ENCODE measurements at regions not wholly inside any gene's neighbourhood (a gene's known extent, or its start where the extent isn't known, plus 50 kb on each side); places are given as distances from the start of the nearest gene placed in this dataset.

DNA sequence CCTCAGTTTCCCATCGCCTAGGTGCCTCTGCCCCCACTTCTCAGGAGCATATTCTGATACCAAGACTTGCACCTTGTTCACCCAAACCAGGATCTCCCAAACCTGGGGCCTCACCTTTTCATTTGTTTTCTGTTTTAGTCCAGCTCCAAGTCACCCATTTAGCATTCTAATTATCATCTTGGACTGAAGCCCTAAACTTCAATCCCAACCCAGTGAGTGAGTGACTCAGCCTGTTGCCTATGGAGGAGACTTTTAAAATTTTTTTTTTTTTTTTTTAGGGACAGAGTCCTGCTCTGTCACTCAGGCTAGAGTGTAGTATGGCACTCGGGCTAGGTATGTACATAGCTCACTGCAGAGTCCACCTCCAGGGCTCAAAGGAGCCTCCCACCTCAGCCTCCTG is 378.9 kb upstream of the AUTS2 start:
- TF ChIP-seq, protein P1, sequence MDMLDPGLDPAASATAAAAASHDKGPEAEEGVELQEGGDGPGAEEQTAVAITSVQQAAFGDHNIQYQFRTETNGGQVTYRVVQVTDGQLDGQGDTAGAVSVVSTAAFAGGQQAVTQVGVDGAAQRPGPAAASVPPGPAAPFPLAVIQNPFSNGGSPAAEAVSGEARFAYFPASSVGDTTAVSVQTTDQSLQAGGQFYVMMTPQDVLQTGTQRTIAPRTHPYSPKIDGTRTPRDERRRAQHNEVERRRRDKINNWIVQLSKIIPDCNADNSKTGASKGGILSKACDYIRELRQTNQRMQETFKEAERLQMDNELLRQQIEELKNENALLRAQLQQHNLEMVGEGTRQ (IDR thresholded peaks at IDR 0.05; ENCODE audit: low read length) = no peak
- TF ChIP-seq POLR2A (IDR thresholded peaks at IDR 0.05; ENCODE audit: control extremely low read depth in 1 of 2, low read depth in 2 of 2, low read length in 2 of 2) (no peak), GABPA (IDR thresholded peaks at IDR 0.05; ENCODE audit: borderline replicate concordance, insufficient read depth, low read length) (no peak), SP1 (IDR thresholded peaks at IDR 0.05; ENCODE audit: low read depth, low read length) (no peak), CHD1 (IDR thresholded peaks at IDR 0.05; ENCODE audit: low read depth, low read length) (no peak), KDM1A (IDR thresholded peaks at IDR 0.05; ENCODE audit: borderline replicate concordance, low read length) (no peak), ZNF274 (IDR thresholded peaks at IDR 0.05; ENCODE audit: borderline replicate concordance, extremely low read depth, low read length) (no peak), BRCA1 (IDR thresholded peaks at IDR 0.05; ENCODE audit: low read depth, low read length) (no peak), POLR2AphosphoS5 (IDR thresholded peaks at IDR 0.05; ENCODE audit: low read depth, low read length) (no peak), CEBPB (IDR thresholded peaks at IDR 0.05; ENCODE audit: low read depth, low read length) (no peak)
- TF ChIP-seq, protein P2, sequence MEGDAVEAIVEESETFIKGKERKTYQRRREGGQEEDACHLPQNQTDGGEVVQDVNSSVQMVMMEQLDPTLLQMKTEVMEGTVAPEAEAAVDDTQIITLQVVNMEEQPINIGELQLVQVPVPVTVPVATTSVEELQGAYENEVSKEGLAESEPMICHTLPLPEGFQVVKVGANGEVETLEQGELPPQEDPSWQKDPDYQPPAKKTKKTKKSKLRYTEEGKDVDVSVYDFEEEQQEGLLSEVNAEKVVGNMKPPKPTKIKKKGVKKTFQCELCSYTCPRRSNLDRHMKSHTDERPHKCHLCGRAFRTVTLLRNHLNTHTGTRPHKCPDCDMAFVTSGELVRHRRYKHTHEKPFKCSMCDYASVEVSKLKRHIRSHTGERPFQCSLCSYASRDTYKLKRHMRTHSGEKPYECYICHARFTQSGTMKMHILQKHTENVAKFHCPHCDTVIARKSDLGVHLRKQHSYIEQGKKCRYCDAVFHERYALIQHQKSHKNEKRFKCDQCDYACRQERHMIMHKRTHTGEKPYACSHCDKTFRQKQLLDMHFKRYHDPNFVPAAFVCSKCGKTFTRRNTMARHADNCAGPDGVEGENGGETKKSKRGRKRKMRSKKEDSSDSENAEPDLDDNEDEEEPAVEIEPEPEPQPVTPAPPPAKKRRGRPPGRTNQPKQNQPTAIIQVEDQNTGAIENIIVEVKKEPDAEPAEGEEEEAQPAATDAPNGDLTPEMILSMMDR (IDR thresholded peaks at IDR 0.05; ENCODE audit: control extremely low read depth in 1 of 3, insufficient read depth in 1 of 3, low read depth in 1 of 3, low read length in 3 of 3) = no peak
- TF ChIP-seq, protein P3, sequence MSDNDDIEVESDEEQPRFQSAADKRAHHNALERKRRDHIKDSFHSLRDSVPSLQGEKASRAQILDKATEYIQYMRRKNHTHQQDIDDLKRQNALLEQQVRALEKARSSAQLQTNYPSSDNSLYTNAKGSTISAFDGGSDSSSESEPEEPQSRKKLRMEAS (IDR thresholded peaks at IDR 0.05) = no peak

Measured in H1 (cell line).